AG08395 (cell line): ENCODE measurements at regions not wholly inside any gene's neighbourhood (a gene's known extent, or its start where the extent isn't known, plus 50 kb on each side); places are given as distances from the start of the nearest gene placed in this dataset.

Experiments
- DNase-seq: peaks from one replicate; pipeline ENCODE4 v3.0.0; 2012; ENCODE audit warnings: mixed read lengths, low spot score

- no peak for DNase-seq
Measured at GRCh38 chr15:31456354-31457060, 129.9 kb downstream of the KLF13 start.

GRCh38 chr15:31457161-31457560 is 130.5 kb downstream of the KLF13 start:
- peak; percentile 89 for DNase-seq

GRCh38 chr15:31457631-31458526 is 131.2 kb downstream of the KLF13 start:
- DNase-seq = peak; percentile 83

GRCh38 chr15:31458596-31459399 is 132.2 kb downstream of the KLF13 start:
- DNase-seq = no peak

- no peak for DNase-seq
Measured at GRCh38 chr15:31459400-31459748, 132.7 kb downstream of the KLF13 start.

GRCh38 chr15:31461375-31461774 is 134.7 kb downstream of the KLF13 start:
- no peak for DNase-seq

- no peak for DNase-seq
Measured at GRCh38 chr15:31461911-31462480, 135.4 kb downstream of the KLF13 start.

- no peak for DNase-seq
Measured at GRCh38 chr15:31463521-31464102, 137.0 kb downstream of the KLF13 start.

- no peak for DNase-seq
Measured at GRCh38 chr15:31464216-31465082, 137.8 kb downstream of the KLF13 start.

- no peak for DNase-seq
Measured at GRCh38 chr15:31465083-31465955, 138.7 kb downstream of the KLF13 start.

GRCh38 chr15:31467361-31467760 is 140.7 kb downstream of the KLF13 start:
- no peak for DNase-seq

- DNase-seq = no peak
Measured at GRCh38 chr15:31468911-31469785, 142.5 kb downstream of the KLF13 start.

GRCh38 chr15:31469786-31470525 is 143.3 kb downstream of the KLF13 start:
- DNase-seq = no peak

GRCh38 chr15:31470756-31471155 is 144.1 kb downstream of the KLF13 start:
- no peak for DNase-seq

GRCh38 chr15:31471731-31472430 is 145.2 kb downstream of the KLF13 start:
- peak; percentile 92 for DNase-seq

GRCh38 chr15:31472636-31473384 is 146.2 kb downstream of the KLF13 start:
- peak; percentile 40 for DNase-seq
